Fibroblast of gingiva (primary cell): ENCODE measurements at regions not wholly inside any gene's neighbourhood (a gene's known extent, or its start where the extent isn't known, plus 50 kb on each side); places are given as distances from the start of the nearest gene placed in this dataset.

ENCODE experiments used
- DNase-seq: peaks from one replicate; pipeline ENCODE4 v3.0.0-alpha.2; 2011; ENCODE audit warnings: low read depth

- no peak for DNase-seq
Measured at GRCh38 chr21:41631564-41632461, 123.9 kb upstream of the TMPRSS2 start.

DNA sequence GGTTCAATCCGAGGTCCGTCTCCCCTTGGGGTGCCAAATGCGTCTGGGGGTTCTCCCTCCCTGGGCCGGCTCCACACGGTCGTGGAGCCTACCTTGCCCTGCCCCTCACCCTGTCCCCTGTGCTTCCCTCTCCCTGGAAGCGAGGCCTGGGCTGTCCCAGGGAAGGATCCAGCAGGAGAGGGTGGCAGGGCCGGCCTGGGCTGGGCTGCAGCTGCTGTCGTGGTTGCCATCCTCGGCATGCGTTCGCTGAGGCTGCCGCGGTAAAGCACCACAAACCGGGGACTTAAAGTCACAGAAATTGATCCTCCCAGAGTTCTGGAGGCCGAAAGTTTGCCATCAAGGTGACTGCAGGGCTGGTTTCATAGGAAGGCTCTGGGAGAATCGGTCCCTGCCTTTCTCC, 123.0 kb upstream of the TMPRSS2 start:
- no peak for DNase-seq

DNA sequence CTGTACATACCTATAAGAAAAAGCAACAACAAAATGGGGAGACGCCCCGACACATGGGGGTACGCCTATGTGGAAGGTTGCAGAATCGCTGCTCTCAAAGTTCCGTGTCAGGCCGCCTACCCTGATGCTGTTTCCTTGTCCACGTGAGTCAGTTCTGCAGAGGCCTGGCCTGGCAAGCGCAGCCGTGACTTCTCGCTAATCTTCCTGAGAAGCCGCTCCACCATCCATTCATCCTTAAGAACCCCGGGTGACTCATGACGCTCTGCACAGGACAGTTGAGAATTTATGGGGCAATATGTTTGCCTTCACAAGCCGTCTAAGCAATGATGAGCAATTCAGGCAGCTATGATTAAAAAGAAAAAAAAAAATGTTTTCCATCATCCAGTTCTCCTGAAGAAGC, 122.3 kb upstream of the TMPRSS2 start:
- DNase-seq = peak; percentile 92

DNA sequence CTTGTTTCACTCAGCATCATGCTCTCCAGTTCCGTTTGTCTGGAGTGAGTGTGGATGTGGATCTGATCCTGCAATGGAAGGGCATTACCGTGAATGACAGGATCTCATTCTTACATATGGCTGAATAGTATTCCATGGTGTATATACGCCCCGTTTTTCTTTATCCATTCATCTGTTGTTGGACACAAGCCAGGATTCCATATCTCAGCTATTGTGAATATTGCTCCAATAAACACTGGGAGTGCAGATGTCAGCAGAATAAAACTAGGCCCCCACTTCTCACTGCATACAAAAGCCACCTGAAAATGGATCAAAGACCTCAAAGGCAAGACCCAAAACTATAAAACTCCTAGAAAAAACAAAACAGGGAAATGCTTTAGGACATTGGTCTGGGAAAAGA, 120.3 kb upstream of the TMPRSS2 start:
- no peak for DNase-seq

DNA sequence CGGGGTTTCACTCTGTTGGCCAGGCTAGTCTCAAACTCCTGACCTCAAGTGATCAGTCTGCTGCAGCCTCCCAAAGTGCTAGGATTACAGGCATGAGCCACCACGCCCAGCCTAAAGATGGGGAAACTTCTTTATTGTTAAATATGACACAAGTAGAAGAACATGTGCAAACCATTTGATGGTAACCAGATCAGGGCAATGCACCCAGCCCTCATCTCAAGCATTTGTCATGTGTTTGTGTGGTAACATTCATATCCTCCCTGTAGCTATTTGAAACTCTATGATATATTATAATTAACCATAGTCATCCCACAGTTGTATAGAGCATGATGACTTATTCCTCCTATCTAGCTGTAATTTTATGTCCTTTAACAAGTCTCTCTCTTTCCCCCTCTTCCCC, 119.5 kb upstream of the TMPRSS2 start:
- peak; percentile 95 for DNase-seq

DNA sequence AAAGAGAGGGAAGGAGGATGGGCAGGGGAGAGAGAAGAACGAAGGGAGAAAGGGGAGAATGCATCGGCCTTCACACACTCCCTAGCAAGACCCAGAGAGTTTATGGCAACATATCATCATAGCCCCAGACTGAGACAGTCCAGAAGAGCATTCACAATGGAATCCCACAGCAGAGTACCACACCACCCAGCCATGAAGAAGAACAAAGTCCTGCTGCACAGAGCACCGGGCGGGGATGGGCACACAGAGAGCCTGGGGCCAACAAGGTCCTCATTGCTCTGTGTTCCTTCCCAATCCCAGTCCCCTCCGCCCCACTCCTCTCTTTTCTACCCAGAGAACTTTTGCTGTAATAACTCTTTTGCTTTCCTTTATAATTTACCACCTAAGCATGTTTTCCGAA, 118.1 kb upstream of the TMPRSS2 start:
- DNase-seq = no peak

GRCh38 chr21:41625428-41625827, 117.5 kb upstream of the TMPRSS2 start:
- DNase-seq = no peak

- no peak for DNase-seq
Measured at GRCh38 chr21:41624674-41625310, 116.8 kb upstream of the TMPRSS2 start.

DNA sequence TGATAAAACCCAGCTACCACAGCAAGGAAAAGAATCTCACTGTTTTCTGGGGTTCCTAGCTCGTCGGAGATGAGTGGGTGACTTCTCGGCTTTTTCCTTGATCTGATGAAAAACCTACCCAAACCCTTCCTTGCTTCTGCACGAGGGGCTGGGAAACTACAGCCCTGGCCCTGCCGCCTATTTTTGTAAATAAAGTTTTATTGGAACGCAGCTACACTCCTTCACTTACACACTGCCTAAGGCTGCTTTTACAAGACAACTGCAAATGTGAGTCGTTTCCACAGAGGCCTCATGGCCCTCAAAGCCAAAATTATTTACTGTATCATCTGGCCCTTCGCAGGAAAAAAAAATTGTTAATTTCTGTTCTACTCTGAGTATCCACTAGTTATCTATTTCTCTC, 116.0 kb upstream of the TMPRSS2 start:
- no peak for DNase-seq

GRCh38 chr21:41622831-41623548, 115.0 kb upstream of the TMPRSS2 start:
- no peak for DNase-seq

GRCh38 chr21:41622201-41622600, 114.2 kb upstream of the TMPRSS2 start:
- DNase-seq = no peak

DNA sequence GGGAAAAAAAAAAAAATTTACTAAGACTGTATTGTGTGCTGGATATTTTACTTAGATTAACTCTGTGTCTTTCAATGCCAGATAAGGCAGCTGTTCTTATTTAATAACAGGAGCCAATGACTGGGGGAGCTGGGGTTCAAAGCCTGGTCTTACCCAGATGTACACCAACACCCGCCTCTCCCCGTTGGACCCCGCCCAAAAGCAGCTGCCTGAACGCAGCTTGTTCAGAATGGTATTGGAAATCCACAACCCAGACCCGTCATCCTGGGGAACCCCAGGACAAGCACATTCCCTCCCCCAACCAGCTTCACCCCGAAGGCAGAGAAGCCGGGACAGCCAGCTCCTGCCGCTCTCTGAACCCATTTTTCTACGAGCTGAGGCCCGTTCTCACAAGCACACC, 113.6 kb upstream of the TMPRSS2 start:
- DNase-seq = no peak

GRCh38 chr21:41620982-41621381, 113.0 kb upstream of the TMPRSS2 start:
- peak; percentile 85 for DNase-seq

- no peak for DNase-seq
Measured at GRCh38 chr21:41620541-41620940, 112.6 kb upstream of the TMPRSS2 start.

GRCh38 chr21:41616031-41616591, 108.2 kb upstream of the TMPRSS2 start:
- DNase-seq = peak; percentile 86

- peak; percentile 99 for DNase-seq
Measured at GRCh38 chr21:41615613-41616012, 107.7 kb upstream of the TMPRSS2 start.

GRCh38 chr21:41614511-41614910, 106.6 kb upstream of the TMPRSS2 start:
- DNase-seq = no peak

GRCh38 chr21:41613533-41613909, 105.6 kb upstream of the TMPRSS2 start:
- DNase-seq = no peak

- DNase-seq = peak; percentile 99
Measured at GRCh38 chr21:41612674-41613532, 104.9 kb upstream of the TMPRSS2 start.

DNA sequence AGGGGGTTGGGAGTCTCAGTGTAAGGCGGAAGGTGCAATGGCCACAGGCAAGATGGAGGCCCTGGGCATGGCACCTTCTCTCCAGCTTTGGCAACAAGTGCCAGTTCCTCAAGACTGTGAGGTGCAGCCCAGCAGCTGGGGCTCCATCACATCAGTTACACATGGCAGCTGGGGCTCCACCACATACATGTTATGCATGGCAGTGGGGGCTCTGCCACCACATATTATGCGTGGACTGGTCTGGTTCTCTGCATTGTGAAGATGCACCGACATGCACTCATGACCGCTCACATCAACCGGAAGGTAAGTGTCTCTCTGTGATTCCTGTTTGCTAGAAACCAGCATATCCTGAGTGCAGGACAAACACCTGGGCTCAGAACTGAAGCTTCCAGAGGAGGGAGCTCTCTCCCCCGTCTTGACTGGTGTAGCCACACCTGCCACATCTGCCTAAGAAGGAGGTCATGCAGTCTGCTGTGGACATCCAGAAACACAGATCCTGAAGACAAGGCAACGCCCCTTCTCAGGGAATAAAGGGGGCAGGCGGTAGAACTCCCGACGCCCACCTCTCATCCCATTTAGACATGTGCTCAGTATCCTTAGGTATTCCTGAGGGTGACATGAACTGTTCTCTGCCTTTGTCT, 104.1 kb upstream of the TMPRSS2 start:
- DNase-seq = no peak

DNA sequence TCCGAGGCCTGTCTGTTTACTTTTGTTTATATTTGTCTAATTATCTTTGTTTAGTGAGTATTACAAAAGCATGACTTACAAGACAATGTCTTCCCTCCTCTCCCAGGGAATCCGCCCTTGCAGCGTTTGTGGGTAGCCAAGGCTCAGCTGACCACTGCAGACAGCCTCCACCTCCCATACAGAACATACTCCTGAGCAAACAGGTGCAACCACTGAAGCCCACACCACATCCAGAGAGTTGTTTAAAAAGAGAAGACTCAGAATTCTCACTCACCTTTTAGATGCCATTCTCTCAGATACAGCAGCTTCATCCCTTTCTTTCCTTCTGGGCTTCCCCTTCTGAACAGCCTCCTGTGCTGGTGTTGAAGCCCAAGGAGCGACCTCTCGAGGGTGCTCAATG, 103.5 kb upstream of the TMPRSS2 start:
- DNase-seq = no peak
